ENCODE measurements at regions not wholly inside any gene's neighbourhood (a gene's known extent, or its start where the extent isn't known, plus 50 kb on each side); places are given as distances from the start of the nearest gene placed in this dataset.
"Not testable (repeated sequence)": the region's sequence is repeated elsewhere in the genome, so short reads cannot be mapped to it uniquely, and the experiment has no call there.

DNA sequence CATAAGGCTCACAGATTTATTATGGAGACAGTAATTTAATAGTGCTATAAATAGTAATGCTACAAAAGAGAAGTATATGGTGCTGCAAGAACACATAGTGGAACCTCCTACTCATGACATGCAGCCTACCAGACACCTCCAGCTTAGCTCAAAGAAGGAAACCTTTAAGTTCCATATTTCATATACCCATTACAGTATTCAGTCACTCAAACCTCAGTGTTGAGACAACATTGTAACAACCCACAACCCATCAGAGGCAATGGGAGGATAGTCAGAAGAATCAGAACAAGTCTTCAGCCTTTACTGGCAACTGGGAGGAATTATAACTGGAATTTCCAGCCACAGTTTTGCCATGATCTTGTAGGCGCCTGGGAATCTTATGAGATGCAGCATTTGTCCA, 186.3 kb upstream of the VSTM2A start:
- DNase-seq (ENCODE audit: low read depth in 2 of 2) = no peak

- no peak for DNase-seq (ENCODE audit: low read depth in 2 of 2)
These were observed 181.9 kb upstream of the VSTM2A start for GRCh38 chr7:54360075-54360840.

- DNase-seq (ENCODE audit: low read depth in 2 of 2) = no peak
These were observed 151.6 kb upstream of the VSTM2A start for GRCh38 chr7:54390565-54390964.

DNA sequence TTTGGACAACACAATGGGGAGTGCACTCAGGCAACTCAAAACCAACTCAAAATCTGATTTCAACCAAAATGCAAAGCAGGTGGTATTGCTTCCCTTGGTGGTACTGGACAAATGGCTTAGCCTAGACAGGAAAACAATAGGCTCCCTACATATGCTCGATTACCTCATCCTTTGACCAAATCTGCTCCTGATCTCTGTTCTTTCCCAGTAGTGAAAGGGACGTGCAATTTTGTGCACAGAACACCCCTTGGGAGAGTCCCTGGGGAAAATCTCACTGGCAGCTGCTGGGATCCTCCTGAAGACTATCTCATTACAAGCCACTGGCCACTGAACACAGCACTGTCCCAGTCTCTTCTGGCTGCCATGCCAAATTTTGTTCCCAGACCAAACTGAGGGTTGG, 149.2 kb upstream of the VSTM2A start:
- DNase-seq (ENCODE audit: low read depth in 2 of 2) = no peak

DNA sequence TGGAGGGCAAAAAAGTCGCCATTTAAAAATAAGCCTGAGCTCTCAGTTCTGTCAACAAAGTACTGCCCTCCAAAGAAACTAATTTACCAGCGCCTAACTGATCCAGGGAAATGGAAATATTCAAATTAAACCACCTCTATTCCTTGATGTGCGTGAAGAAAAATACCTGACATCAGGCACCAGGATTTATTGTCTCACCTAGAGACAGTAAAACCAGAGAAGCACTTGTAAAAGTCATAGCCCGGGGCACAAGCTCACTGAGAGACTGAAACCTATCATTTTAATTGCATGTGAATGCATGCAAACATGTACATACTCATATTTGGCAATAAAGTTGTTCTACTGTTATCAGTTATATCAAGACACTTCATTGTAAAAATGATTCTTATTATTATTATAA, 147.3 kb upstream of the VSTM2A start:
- DNase-seq (ENCODE audit: low read depth in 2 of 2) = no peak

DNA sequence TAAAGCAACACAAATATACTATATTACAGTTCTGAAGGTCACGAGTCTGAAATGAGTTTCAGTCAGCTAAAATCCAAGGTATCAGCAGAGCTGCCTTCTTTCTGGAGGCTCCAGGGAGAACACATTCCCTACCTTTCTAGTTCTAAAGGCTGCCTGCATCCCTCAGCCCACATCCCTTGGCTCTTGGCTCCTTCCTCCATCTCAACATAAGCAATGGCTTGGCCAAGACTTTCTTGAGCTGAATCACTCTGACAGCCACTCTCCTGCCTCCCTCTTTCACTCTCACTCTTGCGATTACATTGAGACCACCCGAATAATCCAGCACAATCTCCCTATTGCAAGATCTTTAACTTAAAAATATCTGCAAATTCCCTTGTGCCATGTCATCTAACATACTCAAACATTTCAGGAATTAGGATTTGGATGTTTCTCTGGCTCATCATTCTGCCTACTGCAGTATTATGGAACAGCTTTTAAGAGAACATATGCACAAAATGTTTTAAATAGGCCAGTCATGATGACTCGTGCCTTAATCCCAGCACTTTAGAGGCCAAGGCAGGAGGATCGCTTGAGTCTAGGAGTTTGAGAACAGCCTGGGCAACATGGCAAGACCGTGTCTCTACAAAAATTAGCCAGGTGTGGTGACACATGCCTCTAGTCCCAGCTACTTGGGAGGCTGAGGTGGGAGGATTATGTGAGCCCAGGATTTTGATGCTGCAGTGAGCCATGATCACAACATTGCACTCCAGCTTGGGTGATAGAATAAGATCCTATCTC, 144.2 kb upstream of the VSTM2A start:
- DNase-seq (ENCODE audit: low read depth in 2 of 2) = no peak

DNA sequence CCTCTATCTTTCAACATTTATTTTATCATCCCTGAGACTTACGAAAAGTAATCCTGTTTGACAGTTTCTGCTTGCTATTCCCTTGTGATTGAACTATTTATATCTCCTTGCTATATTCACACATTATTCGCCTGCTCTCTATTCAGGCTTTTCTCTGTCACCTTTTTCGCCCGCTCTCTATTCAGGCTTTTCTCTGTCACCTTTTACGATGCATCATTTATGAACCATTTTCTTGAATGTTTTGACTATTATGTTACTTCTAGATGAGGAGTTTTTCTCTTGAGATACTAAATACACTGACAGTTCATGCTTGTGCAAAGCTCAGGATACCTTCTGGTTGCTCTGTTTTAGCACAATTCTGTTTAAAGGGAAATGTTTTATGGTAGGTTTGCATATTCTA, 143.3 kb upstream of the VSTM2A start:
- DNase-seq (ENCODE audit: low read depth in 2 of 2) = no peak

- no peak for DNase-seq (ENCODE audit: low read depth in 2 of 2)
These were observed 132.3 kb upstream of the VSTM2A start for GRCh38 chr7:54409917-54410316.

DNA sequence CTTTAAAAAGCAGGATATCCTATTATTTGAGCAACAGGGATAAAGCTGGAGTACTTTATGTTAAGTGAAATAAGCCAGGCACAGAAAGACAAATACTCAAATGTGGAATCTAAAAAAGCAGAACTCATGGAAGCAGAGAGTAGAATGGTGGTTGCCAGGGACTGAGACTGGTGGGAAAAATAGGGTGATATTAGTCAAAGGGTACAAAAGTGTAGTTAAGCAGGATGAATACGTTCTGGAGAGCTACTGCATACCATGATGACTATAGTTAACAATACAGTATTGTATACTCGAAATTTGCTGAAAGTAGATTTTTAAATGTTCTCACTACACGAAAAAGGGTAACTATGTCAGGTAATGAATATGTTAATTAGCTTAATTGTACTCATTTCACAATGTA, 125.5 kb upstream of the VSTM2A start:
- DNase-seq (ENCODE audit: low read depth in 2 of 2) = no peak

GRCh38 chr7:54419209-54419608, 123.0 kb upstream of the VSTM2A start:
- DNase-seq (ENCODE audit: low read depth in 2 of 2) = no peak

- no peak for DNase-seq (ENCODE audit: low read depth in 2 of 2)
These were observed 115.8 kb upstream of the VSTM2A start for GRCh38 chr7:54426406-54426805.

DNA sequence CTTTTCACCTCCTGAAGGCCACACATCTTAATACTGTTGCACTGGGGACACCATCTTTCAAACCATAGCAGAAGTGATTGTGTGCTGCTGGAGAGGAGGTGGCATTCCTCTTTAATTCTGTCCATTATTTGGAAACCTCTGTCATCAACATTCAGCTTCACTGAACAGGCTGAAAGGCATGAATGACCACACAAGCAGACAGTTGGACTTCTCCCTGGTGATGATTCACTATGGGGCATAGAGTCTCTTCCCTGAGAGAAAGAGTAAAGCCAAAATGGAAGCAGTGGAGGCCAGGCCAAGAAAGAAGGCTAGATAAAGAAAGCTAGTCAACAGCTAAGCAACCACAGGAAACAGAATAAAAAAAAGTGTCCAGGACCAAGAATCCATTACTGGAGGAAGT, 113.1 kb upstream of the VSTM2A start:
- no peak for DNase-seq (ENCODE audit: low read depth in 2 of 2)

DNA sequence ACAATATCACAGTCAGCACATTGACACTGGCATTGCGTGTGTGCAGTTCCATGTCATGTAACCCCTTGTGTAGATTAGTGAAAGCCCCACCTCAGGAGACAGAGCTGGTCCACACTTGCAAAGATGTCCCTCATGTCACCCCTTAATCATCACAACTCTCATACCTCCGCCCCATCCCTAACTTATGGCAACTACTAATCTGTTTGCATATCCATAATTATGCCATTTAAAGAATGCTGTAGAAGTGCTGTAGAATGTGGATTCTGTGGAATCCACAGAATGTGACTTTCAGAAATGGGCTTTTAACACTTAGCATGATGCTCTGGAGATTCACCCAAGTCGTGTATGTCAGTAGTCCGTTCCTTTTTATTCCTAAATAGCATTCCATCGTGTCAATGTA, 102.8 kb upstream of the VSTM2A start:
- DNase-seq (ENCODE audit: low read depth in 2 of 2) = no peak

DNA sequence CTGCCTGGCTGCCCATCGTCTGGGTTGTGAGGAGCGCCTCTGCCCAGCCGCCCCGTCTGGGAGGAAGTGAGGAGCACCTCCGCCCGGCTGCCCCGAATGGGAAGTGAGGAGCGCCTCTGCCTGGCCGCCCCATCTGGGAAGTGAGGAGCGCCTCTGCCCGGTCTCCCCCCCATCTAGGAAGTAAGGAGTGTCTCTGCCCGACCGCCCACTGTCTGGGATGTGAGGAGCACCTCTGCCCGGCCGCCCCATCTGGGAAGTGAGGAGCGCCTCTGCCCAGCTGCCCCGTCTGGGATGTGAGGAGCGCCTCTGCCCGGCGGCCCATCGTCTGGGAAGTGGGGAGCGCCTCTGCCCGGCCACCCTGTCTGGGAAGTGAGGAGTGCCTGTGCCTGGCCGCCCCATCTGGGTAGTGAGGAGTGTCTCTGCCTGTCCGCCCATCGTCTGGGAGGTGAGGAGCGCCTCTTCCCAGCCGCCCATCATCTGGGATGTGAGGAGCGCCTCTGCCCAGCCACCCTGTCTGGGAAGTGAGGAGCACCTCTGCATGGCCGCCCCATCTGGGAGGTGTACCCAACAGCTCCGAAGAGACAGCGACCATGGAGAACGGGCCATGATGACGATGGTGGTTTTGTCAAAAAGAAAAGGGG, 98.0 kb upstream of the VSTM2A start:
- not testable (repeated sequence) for DNase-seq (ENCODE audit: low read depth in 2 of 2)

GRCh38 chr7:54453168-54453567, 89.0 kb upstream of the VSTM2A start:
- DNase-seq (ENCODE audit: low read depth in 2 of 2) = not testable (repeated sequence)

- not testable (repeated sequence) for DNase-seq (ENCODE audit: low read depth in 2 of 2)
These were observed 87.5 kb upstream of the VSTM2A start for GRCh38 chr7:54454700-54455099.

DNA sequence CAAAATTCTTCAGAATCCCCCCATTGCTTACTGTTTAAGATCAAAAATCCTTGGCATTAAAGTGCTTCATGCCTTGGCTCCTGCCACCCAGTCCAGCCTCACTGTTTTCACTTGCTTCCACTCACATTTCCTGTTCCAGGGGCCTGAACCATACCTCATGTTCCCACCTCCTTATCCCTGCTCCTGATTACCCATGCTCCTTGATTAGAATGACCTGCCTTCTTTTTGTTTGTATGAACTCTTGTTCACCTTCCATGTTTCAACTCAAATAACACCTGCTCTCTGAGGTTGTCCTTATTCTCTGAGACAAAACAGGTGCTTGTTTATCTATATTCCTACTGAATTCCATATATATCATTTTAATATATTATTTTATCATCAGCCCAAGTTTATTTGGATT, 77.1 kb upstream of the VSTM2A start:
- no peak for DNase-seq (ENCODE audit: low read depth in 2 of 2)

DNA sequence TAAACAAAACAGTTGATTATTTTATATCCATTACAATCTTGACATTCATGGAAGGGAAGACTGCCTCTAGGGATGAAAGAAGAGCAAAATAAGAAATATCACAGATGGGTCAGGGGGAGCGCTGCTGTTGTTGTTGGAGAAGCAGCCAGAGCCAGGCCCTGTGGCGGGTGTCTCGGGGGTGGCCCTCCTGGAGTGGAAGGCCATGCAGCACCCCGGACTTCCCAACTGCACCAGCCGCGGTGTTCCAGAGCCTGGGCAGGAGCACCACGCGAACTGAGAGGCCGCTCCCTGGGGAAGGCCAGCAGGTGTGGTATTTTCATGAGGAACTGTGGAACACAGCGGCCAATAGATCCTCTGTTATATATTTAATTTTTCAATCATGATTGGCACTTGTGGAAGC, 72.4 kb upstream of the VSTM2A start:
- DNase-seq (ENCODE audit: low read depth in 2 of 2) = no peak

DNA sequence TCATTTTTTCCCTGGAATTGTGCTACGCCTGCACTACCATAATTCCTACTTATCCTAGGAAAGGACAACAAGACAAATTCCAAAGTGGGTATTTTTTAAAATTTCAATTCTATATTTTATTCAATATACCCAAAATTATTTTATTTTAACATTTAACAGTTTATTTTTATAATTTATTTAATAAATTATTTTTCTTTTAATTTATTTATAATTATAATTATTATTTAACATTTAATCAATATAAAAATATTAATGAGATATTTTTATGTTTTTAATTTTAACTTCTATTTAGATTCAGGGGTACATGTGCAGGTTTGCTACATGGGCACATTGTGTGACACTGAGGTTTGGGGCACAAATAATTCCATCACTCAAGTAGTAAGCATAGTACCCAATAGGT, 65.6 kb upstream of the VSTM2A start:
- no peak for DNase-seq (ENCODE audit: low read depth in 2 of 2)

- DNase-seq (ENCODE audit: low read depth in 2 of 2) = no peak
These were observed 65.1 kb upstream of the VSTM2A start for GRCh38 chr7:54477083-54477482.

GRCh38 chr7:54483523-54483922, 58.7 kb upstream of the VSTM2A start:
- DNase-seq (ENCODE audit: low read depth in 2 of 2) = no peak

DNA sequence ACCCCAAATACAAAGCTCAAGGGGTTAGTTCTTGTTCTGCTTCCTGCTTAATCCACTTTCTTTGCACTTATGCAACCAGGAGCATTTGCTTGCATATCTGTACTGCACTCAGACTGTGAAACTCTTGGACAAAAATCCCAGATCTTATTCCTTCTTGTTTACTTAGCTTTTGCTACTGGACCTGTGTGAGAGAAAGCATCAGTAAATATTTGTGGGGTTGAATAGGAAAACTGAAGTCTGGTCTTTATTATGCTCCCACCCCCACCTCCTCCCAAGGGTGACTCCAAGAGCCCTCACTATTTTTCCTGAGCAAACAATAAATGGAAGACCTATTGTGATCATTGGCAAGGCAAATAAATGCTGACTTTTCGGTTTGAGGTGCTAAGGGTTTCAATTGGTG, 57.1 kb upstream of the VSTM2A start:
- no peak for DNase-seq (ENCODE audit: low read depth in 2 of 2)
